C4-2B (cell line): ENCODE measurements at regions not wholly inside any gene's neighbourhood (a gene's known extent, or its start where the extent isn't known, plus 50 kb on each side); places are given as distances from the start of the nearest gene placed in this dataset.

Experiments used
- H3K27ac ChIP-seq: fragments of 450-650 bp; 2 replicates; pipeline ENCODE4 v1.5.1; 2017
- CTCF ChIP-seq: fragments of 450-650 bp; conservative IDR thresholded peaks from 2 replicates; pipeline ENCODE4 v1.5.1; 2017; ENCODE audit warnings: mild to moderate bottlenecking
- ZFX ChIP-seq: fragments of 450-650 bp; IDR thresholded peaks from 2 replicates; pipeline ENCODE4 v1.6.1; 2017

GRCh38 chr4:187020676-187021075 lies 297.0 kb upstream of the FAT1 start:
- TF ChIP-seq CTCF, result no peak
- no peak for TF ChIP-seq ZFX
- no peak overlapping the region for H3K27ac ChIP-seq

GRCh38 chr4:187021436-187022205 lies 298.0 kb upstream of the FAT1 start:
- TF ChIP-seq CTCF (no peak), ZFX (no peak)
- no peak overlapping the region for H3K27ac ChIP-seq

- TF ChIP-seq ZFX (no peak), CTCF (no peak)
- H3K27ac ChIP-seq, result no peak overlapping the region
Measured at GRCh38 chr4:187027272-187027671, 303.6 kb upstream of the FAT1 start.

GRCh38 chr4:187042251-187042650 lies 318.6 kb upstream of the FAT1 start:
- no peak for TF ChIP-seq ZFX
- no peak for TF ChIP-seq CTCF
- no peak overlapping the region for H3K27ac ChIP-seq

GRCh38 chr4:187046471-187046870 lies 322.8 kb upstream of the FAT1 start:
- TF ChIP-seq ZFX, result no peak
- no peak for TF ChIP-seq CTCF
- H3K27ac ChIP-seq, result no peak overlapping the region

GRCh38 chr4:187059021-187059420 lies 335.4 kb upstream of the FAT1 start:
- TF ChIP-seq ZFX (no peak), CTCF (no peak)
- H3K27ac ChIP-seq, result no peak overlapping the region

- no peak overlapping the region for H3K27ac ChIP-seq
- TF ChIP-seq ZFX (no peak), CTCF (no peak)
Measured at GRCh38 chr4:187059895-187060294, 336.2 kb upstream of the FAT1 start.
